PC-3 (cell line): ENCODE measurements at regions not wholly inside any gene's neighbourhood (a gene's known extent, or its start where the extent isn't known, plus 50 kb on each side); places are given as distances from the start of the nearest gene placed in this dataset.

Experiments used
- EZH2 ChIP-seq: fragments of 300-600 bp; sonication (generic); IDR thresholded peaks from one replicate; pipeline ENCODE4 v1.6.1; 2017; ENCODE audit warnings: antibody characterized with exemption, mild to moderate bottlenecking, low read length; ENCODE audit not compliant: unreplicated experiment
- EZH2phosphoT487 ChIP-seq: fragments of 300-600 bp; sonication (generic); IDR thresholded peaks from 2 replicates; pipeline ENCODE4 v1.6.1; 2018; ENCODE audit warnings: mild to moderate bottlenecking, antibody characterized with exemption, low read length, borderline replicate concordance
- TF ChIP-seq, protein P1 (sequence below): fragments of 300-600 bp; sonication (generic); conservative IDR thresholded peaks from 2 replicates; pipeline ENCODE4 v1.5.1; 2017; ENCODE audit warnings: antibody characterized with exemption, low read depth, mild to moderate bottlenecking, low read length

- TF ChIP-seq, protein P1, sequence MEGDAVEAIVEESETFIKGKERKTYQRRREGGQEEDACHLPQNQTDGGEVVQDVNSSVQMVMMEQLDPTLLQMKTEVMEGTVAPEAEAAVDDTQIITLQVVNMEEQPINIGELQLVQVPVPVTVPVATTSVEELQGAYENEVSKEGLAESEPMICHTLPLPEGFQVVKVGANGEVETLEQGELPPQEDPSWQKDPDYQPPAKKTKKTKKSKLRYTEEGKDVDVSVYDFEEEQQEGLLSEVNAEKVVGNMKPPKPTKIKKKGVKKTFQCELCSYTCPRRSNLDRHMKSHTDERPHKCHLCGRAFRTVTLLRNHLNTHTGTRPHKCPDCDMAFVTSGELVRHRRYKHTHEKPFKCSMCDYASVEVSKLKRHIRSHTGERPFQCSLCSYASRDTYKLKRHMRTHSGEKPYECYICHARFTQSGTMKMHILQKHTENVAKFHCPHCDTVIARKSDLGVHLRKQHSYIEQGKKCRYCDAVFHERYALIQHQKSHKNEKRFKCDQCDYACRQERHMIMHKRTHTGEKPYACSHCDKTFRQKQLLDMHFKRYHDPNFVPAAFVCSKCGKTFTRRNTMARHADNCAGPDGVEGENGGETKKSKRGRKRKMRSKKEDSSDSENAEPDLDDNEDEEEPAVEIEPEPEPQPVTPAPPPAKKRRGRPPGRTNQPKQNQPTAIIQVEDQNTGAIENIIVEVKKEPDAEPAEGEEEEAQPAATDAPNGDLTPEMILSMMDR, result no peak
- TF ChIP-seq EZH2 (no peak), EZH2phosphoT487 (no peak)
These were observed 78.5 kb upstream of the PIP5K1B start for GRCh38 chr9:68626526-68626925.
